Uterus (tissue), 3 donors: ENCODE measurements at regions not wholly inside any gene's neighbourhood (a gene's known extent, or its start where the extent isn't known, plus 50 kb on each side); places are given as distances from the start of the nearest gene placed in this dataset.
A peak's percentile ranks its signal among the peaks of the same experiment; 100 is the strongest.

Experiments used
- DNase-seq, 2 donors: peaks; one replicate each; pipeline ENCODE4 v3.0.0-alpha.2; 2019 to 2020
- H3K27ac ChIP-seq, 2 donors: fragments of 200-600 bp; sonication (generic); 1 replicate in 1 of 2; 2 replicates in 1 of 2; pipeline ENCODE4 v1.5.1; 2016 to 2018
- H3K27me3 ChIP-seq, 2 donors: fragments of 200-600 bp; sonication (generic); one replicate each; pipeline ENCODE4 v1.5.1; 2018 to 2019; ENCODE audit warnings: control low read depth in 1 of 2
- H3K36me3 ChIP-seq, 2 donors: fragments of 200-600 bp; sonication (generic); one replicate each; pipeline ENCODE4 v1.5.1; 2019; ENCODE audit warnings: control low read depth in 1 of 2
- H3K4me1 ChIP-seq, 2 donors: fragments of 200-600 bp; sonication (generic); one replicate each; pipeline ENCODE4 v1.5.1; 2018 to 2019; ENCODE audit warnings: control low read depth in 1 of 2
- H3K4me3 ChIP-seq, 2 donors: fragments of 200-600 bp; sonication (generic); 1 replicate in 1 of 2; 2 replicates in 1 of 2; pipeline ENCODE4 v1.5.1; 2018 to 2019; ENCODE audit warnings: mild to moderate bottlenecking in 1 of 2
- H3K9me3 ChIP-seq, 2 donors: fragments of 200-600 bp; sonication (generic); one replicate each; pipeline ENCODE4 v1.5.1; 2019; ENCODE audit warnings: control low read depth in 1 of 2
- CTCF ChIP-seq, 4 experiments: fragments of 200-600 bp in 2 of 4; fragments of 450-650 bp in 2 of 4; sonication (generic) in 2 of 4; IDR thresholded peaks; one replicate each; pipeline ENCODE4 v1.5.1; 2016 to 2019; ENCODE audit warnings: antibody characterized with exemption in 4 of 4, mild to moderate bottlenecking in 2 of 4, moderate library complexity in 1 of 4
- POLR2A ChIP-seq, 2 donors: fragments of 450-650 bp; IDR thresholded peaks; one replicate each; pipeline ENCODE4 v1.6.1; 2016; ENCODE audit warnings: antibody characterized with exemption in 2 of 2, mild to moderate bottlenecking in 1 of 2, moderate library complexity in 1 of 2
- intact Hi-C: fragments of 100-400 bp; cut with DNase I; formaldehyde crosslinking; loops from one replicate; pipeline ENCODE4 v1.15.1; 2023; ENCODE audit warnings: low total_unique reads
- donor health status: DM: yes; HTN: yes; CAD: no.

- peaks cover 6 to 8% of the 10 kb centered on the region in 2 donors for H3K4me1 ChIP-seq
- no peaks in the 10 kb centered on the region for H3K9me3 ChIP-seq
- no peaks in the 10 kb centered on the region for H3K36me3 ChIP-seq
- intact Hi-C loops = no loop called here
- no peaks in the 10 kb centered on the region for H3K27me3 ChIP-seq
- H3K27ac ChIP-seq = peak overlapping the region; percentile 29 to 79
- no peak for DNase-seq
- TF ChIP-seq CTCF (IDR thresholded peaks at IDR 0.05) (no peak), POLR2A (IDR thresholded peaks at IDR 0.05) (no peak)
- no peak overlapping the region for H3K4me3 ChIP-seq
These were observed 256.1 kb upstream of the ADAMTS9 start for GRCh38 chr3:64943866-64944265.

- intact Hi-C loops = no loop called here
These were observed 253.0 kb upstream of the ADAMTS9 start for GRCh38 chr3:64940596-64941348.

GRCh38 chr3:64939747-64940450 lies 252.1 kb upstream of the ADAMTS9 start:
- no peak overlapping the region for H3K4me3 ChIP-seq
- no peak overlapping the region for H3K27ac ChIP-seq
- no peak for TF ChIP-seq CTCF (IDR thresholded peaks at IDR 0.05)
- no peak for TF ChIP-seq POLR2A (IDR thresholded peaks at IDR 0.05)
- H3K36me3 ChIP-seq = no peaks in the 10 kb centered on the region
- no peak for DNase-seq
- peaks cover under 1 to 5% of the 10 kb centered on the region in 2 donors for H3K4me1 ChIP-seq
- H3K27me3 ChIP-seq = no peaks in the 10 kb centered on the region
- intact Hi-C loops = no loop called here
- H3K9me3 ChIP-seq = no peaks in the 10 kb centered on the region

More at GRCh38 chr3:64940596-64941348, 253.0 kb upstream of the ADAMTS9 start:
- Histone ChIP-seq H3K36me3 (no peaks in the 10 kb centered on the region), H3K4me3 (no peak overlapping the region), H3K27ac (no peak overlapping the region), H3K27me3 (no peaks in the 10 kb centered on the region), H3K4me1 (peaks cover 8 to 9% of the 10 kb centered on the region in 2 donors), H3K9me3 (no peaks in the 10 kb centered on the region)
- DNase-seq = no peak
- TF ChIP-seq CTCF (IDR thresholded peaks at IDR 0.05) (no peak), POLR2A (IDR thresholded peaks at IDR 0.05) (no peak)

GRCh38 chr3:64939309-64939708 lies 251.5 kb upstream of the ADAMTS9 start:
- Histone ChIP-seq H3K27ac (no peak overlapping the region), H3K27me3 (no peaks in the 10 kb centered on the region), H3K4me3 (no peak overlapping the region), H3K4me1 (peaks cover 0 to 3% of the 10 kb centered on the region in 2 donors), H3K9me3 (no peaks in the 10 kb centered on the region), H3K36me3 (no peaks in the 10 kb centered on the region)
- TF ChIP-seq CTCF (IDR thresholded peaks at IDR 0.05) = no peak
- no peak for TF ChIP-seq POLR2A (IDR thresholded peaks at IDR 0.05)
- DNase-seq = no peak
- intact Hi-C loops = no loop called here

DNA sequence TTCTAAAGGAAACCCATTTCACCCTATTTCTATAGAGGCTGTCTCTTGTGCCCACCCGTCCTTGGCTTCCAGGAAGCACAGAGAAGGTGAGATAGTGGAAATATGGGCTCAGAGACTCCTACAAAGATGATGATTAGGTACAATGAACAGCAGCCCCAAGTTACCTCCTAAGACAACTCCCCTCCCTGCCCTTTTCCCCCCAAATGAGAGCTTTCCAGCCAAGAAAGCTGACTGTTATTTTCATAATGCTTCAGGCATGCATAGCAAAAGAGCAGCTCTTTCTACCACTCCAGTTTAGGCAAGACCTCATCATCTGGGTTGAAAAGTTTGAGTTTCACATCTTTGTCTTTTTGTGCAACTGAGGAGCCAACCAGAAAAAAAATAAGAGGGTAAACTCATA lies 248.8 kb upstream of the ADAMTS9 start:
- intact Hi-C loops = no loop called here
- Histone ChIP-seq H3K27ac (peak overlapping the region; percentile 74 to 75), H3K36me3 (no peaks in the 10 kb centered on the region), H3K4me1 (peaks cover 0 to 3% of the 10 kb centered on the region in 2 donors), H3K4me3 (no peak overlapping the region), H3K9me3 (peaks cover 0 to 6% of the 10 kb centered on the region in 2 donors), H3K27me3 (no peaks in the 10 kb centered on the region)
- peak in 1 of 2 donors; percentile 36 for DNase-seq
- TF ChIP-seq CTCF (IDR thresholded peaks at IDR 0.05) (no peak), POLR2A (IDR thresholded peaks at IDR 0.05) (no peak)
